Mesodermal cell (in vitro differentiated cells): ENCODE measurements at regions not wholly inside any gene's neighbourhood (a gene's known extent, or its start where the extent isn't known, plus 50 kb on each side); places are given as distances from the start of the nearest gene placed in this dataset.

Source experiments
- H3K27ac ChIP-seq: 2 replicates; pipeline ENCODE4 v1.7.0; 2013; ENCODE audit warnings: mild to moderate bottlenecking, low read depth, low read length, moderate library complexity; ENCODE audit not compliant: severe bottlenecking
- H3K36me3 ChIP-seq: 2 replicates; pipeline ENCODE4 v1.7.1; 2013; ENCODE audit warnings: mild to moderate bottlenecking, low read length, moderate library complexity; ENCODE audit not compliant: control insufficient read depth, insufficient read depth
- H3K4me1 ChIP-seq: one replicate; pipeline ENCODE4 v1.7.1; 2013; ENCODE audit warnings: mild to moderate bottlenecking, low read length; ENCODE audit not compliant: insufficient read depth, control insufficient read depth, poor library complexity, severe bottlenecking
- H3K4me3 ChIP-seq: 2 replicates; pipeline ENCODE4 v1.7.0; 2013; ENCODE audit warnings: low read length, control low read depth, mild to moderate bottlenecking; ENCODE audit not compliant: insufficient read depth, poor library complexity, severe bottlenecking; ENCODE audit errors: extremely low read depth
- H3K9me3 ChIP-seq: 2 replicates; pipeline ENCODE4 v1.7.1; 2013; ENCODE audit warnings: mild to moderate bottlenecking, low read length, moderate library complexity; ENCODE audit not compliant: control insufficient read depth
- WGBS, 2 experiments: methylation state at CpG; one replicate each; pipeline ENCODE4 v1.1.5; 2013; ENCODE audit warnings: missing lambda C conversion rate in 2 of 2; ENCODE audit not compliant: insufficient coverage in 2 of 2; 5-methylcytosine and 5-hydroxymethylcytosine counted together

GRCh38 chr1:95388031-95388430 lies 154.0 kb downstream of the RWDD3 start:
- Histone ChIP-seq H3K4me1 (no peaks in the 10 kb centered on the region), H3K27ac (no peak overlapping the region), H3K36me3 (no peaks in the 10 kb centered on the region), H3K9me3 (no peaks in the 10 kb centered on the region), H3K4me3 (no peak overlapping the region)
- 92 to 96% methylated on average over 2 to 3 of the region's 3 CpGs for WGBS, 2 experiments

GRCh38 chr1:95393434-95393833 lies 159.4 kb downstream of the RWDD3 start:
- H3K4me1 ChIP-seq: no peaks in the 10 kb centered on the region
- H3K36me3 ChIP-seq: no peaks in the 10 kb centered on the region
- no peak overlapping the region for H3K27ac ChIP-seq
- no peaks in the 10 kb centered on the region for H3K9me3 ChIP-seq
- no peak overlapping the region for H3K4me3 ChIP-seq

GRCh38 chr1:95396557-95396956 lies 162.5 kb downstream of the RWDD3 start:
- H3K4me3 ChIP-seq: no peak overlapping the region
- H3K27ac ChIP-seq: no peak overlapping the region
- H3K9me3 ChIP-seq: no peaks in the 10 kb centered on the region
- no peaks in the 10 kb centered on the region for H3K4me1 ChIP-seq
- no peaks in the 10 kb centered on the region for H3K36me3 ChIP-seq
- WGBS, 2 experiments: 83 to 100% methylated on average over 1 of the region's 3 CpGs

GRCh38 chr1:95402780-95403179 lies 168.8 kb downstream of the RWDD3 start:
- H3K4me3 ChIP-seq: no peak overlapping the region
- H3K27ac ChIP-seq: no peak overlapping the region
- H3K4me1 ChIP-seq: peaks cover 11% of the 10 kb centered on the region
- WGBS, 2 experiments: 92 to 100% methylated on average over 1 to 2 of the region's 2 CpGs
- H3K36me3 ChIP-seq: no peaks in the 10 kb centered on the region
- no peaks in the 10 kb centered on the region for H3K9me3 ChIP-seq

- no peak overlapping the region for H3K27ac ChIP-seq
- WGBS, 2 experiments: 80% methylated on average over 1 of the region's 1 CpG; no CpG with 5 or more reads in 1 of the 2 experiments
- H3K9me3 ChIP-seq: no peaks in the 10 kb centered on the region
- no peaks in the 10 kb centered on the region for H3K36me3 ChIP-seq
- H3K4me3 ChIP-seq: no peak overlapping the region
- H3K4me1 ChIP-seq: peaks cover 17% of the 10 kb centered on the region
Measured at GRCh38 chr1:95406279-95406678, 172.3 kb downstream of the RWDD3 start.

GRCh38 chr1:95407131-95407885 lies 173.3 kb downstream of the RWDD3 start:
- Histone ChIP-seq H3K27ac (peak overlapping the region; percentile 72), H3K4me3 (no peak overlapping the region)
- WGBS, 2 experiments: 63 to 85% methylated on average over 7 to 8 of the region's 10 CpGs

GRCh38 chr1:95407886-95408291 lies 173.9 kb downstream of the RWDD3 start:
- Histone ChIP-seq H3K36me3 (no peaks in the 10 kb centered on the region), H3K27ac (peak overlapping the region; percentile 72), H3K9me3 (no peaks in the 10 kb centered on the region), H3K4me1 (peaks cover 17% of the 10 kb centered on the region), H3K4me3 (no peak overlapping the region)
- 34 to 41% methylated on average over 6 of the region's 8 CpGs for WGBS, 2 experiments

More at GRCh38 chr1:95407131-95407885, 173.3 kb downstream of the RWDD3 start:
- no peaks in the 10 kb centered on the region for H3K36me3 ChIP-seq
- H3K4me1 ChIP-seq: peaks cover 17% of the 10 kb centered on the region
- no peaks in the 10 kb centered on the region for H3K9me3 ChIP-seq

- Histone ChIP-seq H3K4me1 (peaks cover 17% of the 10 kb centered on the region), H3K27ac (no peak overlapping the region), H3K4me3 (no peak overlapping the region), H3K9me3 (no peaks in the 10 kb centered on the region), H3K36me3 (no peaks in the 10 kb centered on the region)
- 40% methylated on average over 1 of the region's 4 CpGs; no CpG with 5 or more reads in 1 of the 2 experiments for WGBS, 2 experiments
Measured at GRCh38 chr1:95408507-95409136, 174.6 kb downstream of the RWDD3 start.

GRCh38 chr1:95409276-95409675 lies 175.3 kb downstream of the RWDD3 start:
- Histone ChIP-seq H3K4me3 (no peak overlapping the region), H3K27ac (no peak overlapping the region), H3K36me3 (no peaks in the 10 kb centered on the region), H3K4me1 (peaks cover 17% of the 10 kb centered on the region), H3K9me3 (no peaks in the 10 kb centered on the region)
- WGBS, 2 experiments: 86% methylated on average over 1 of the region's 1 CpG; no CpG with 5 or more reads in 1 of the 2 experiments

- 89 to 100% methylated on average over 3 of the region's 3 CpGs for WGBS, 2 experiments
- Histone ChIP-seq H3K36me3 (no peaks in the 10 kb centered on the region), H3K9me3 (no peaks in the 10 kb centered on the region)
Measured at GRCh38 chr1:95409901-95410300, 175.9 kb downstream of the RWDD3 start.

GRCh38 chr1:95415146-95415545 lies 181.1 kb downstream of the RWDD3 start:
- Histone ChIP-seq H3K4me1 (no peaks in the 10 kb centered on the region), H3K4me3 (no peak overlapping the region), H3K9me3 (no peaks in the 10 kb centered on the region), H3K36me3 (no peaks in the 10 kb centered on the region), H3K27ac (no peak overlapping the region)

More at GRCh38 chr1:95409901-95410300, 175.9 kb downstream of the RWDD3 start:
- H3K4me1 ChIP-seq: peaks cover 17% of the 10 kb centered on the region
- H3K4me3 ChIP-seq: no peak overlapping the region
- no peak overlapping the region for H3K27ac ChIP-seq
